Endothelial cell of umbilical vein (primary cell): ENCODE measurements at regions not wholly inside any gene's neighbourhood (a gene's known extent, or its start where the extent isn't known, plus 50 kb on each side); places are given as distances from the start of the nearest gene placed in this dataset.

Experiments used
- BruUV-seq: library from RNA; stranded (reverse); fragments of 400-500 nt; replicated peaks from 2 replicates; lab custom pipeline; 2021; lab: Mats Ljungman, UMichigan
- CTCF ChIA-PET: fragments of 300-600, 350-600 bp; sonication (Branson Sonifier 250); formaldehyde crosslinking; loops from one replicate; lab custom pipeline; 2021; ENCODE audit warnings: antibody characterized with exemption, inconsistent platforms; lab: Charles Lee
- POLR2A ChIA-PET: fragments of 300-600, 350-600 bp; sonication (Branson Sonifier 250); formaldehyde crosslinking; loops from one replicate; lab custom pipeline; 2021; ENCODE audit warnings: antibody characterized with exemption, inconsistent platforms; lab: Charles Lee
- DNase-seq: peaks from one replicate; pipeline ENCODE4 v3.0.0-alpha.2; 2011; ENCODE audit warnings: low read depth, low spot score
- FAIRE-seq: peaks from 2 replicates; lab custom pipeline; 2011; peaks lifted over from hg19 to GRCh38; lab: Jason Lieb, UNC
- H2AFZ ChIP-seq: 2 replicates; pipeline ENCODE4 v1.6.0; 2012; ENCODE audit warnings: low read depth, low read length, control low read depth, inconsistent platforms
- H3K27ac ChIP-seq: 2 replicates; pipeline ENCODE4 v1.5.1; 2011; ENCODE audit warnings: low read depth, mild to moderate bottlenecking, control low read depth, low read length, moderate library complexity; ENCODE audit not compliant: insufficient read depth
- H3K27me3 ChIP-seq, 2 experiments: 2 replicates each; pipeline versions ENCODE4 v1.6.0 to v1.6.1; 2011; ENCODE audit warnings: low read length in 2 of 2, mixed read lengths in 1 of 2; ENCODE audit not compliant: control insufficient read depth in 2 of 2, insufficient read depth in 2 of 2
- H3K36me3 ChIP-seq, 2 experiments: 2 replicates in 1 of 2; 3 replicates in 1 of 2; pipeline ENCODE4 v1.5.1; 2011; ENCODE audit warnings: low read length in 2 of 2, mild to moderate bottlenecking in 1 of 2, moderate library complexity in 1 of 2; ENCODE audit not compliant: control insufficient read depth in 2 of 2, insufficient read depth in 2 of 2; ENCODE audit errors: extremely low read depth in 1 of 2
- H3K4me1 ChIP-seq: 3 replicates; pipeline ENCODE4 v1.5.1; 2011; ENCODE audit warnings: mild to moderate bottlenecking, low read length; ENCODE audit not compliant: control insufficient read depth, insufficient read depth; ENCODE audit errors: extremely low read depth
- H3K4me2 ChIP-seq: 2 replicates; pipeline ENCODE4 v1.6.1; 2011; ENCODE audit warnings: low read length, control low read depth, mixed read lengths; ENCODE audit not compliant: insufficient read depth
- H3K4me3 ChIP-seq, 3 experiments: fragments of 200-600 bp in 1 of 3; sonication (generic), shearing (Covaris generic) in 1 of 3; replicated peaks in 1 of 3; 2 replicates each; pipeline ENCODE4 v1.5.1; 2011 to 2016; ENCODE audit warnings: control low read depth in 3 of 3, low read length in 3 of 3, mild to moderate bottlenecking in 2 of 3, inconsistent platforms in 1 of 3, low read depth in 1 of 3, moderate library complexity in 1 of 3; ENCODE audit not compliant: insufficient read depth in 1 of 3
- H3K79me2 ChIP-seq: 2 replicates; pipeline ENCODE4 v1.6.0; 2012; ENCODE audit warnings: low read length, inconsistent platforms; ENCODE audit not compliant: control insufficient read depth, insufficient read depth
- H3K9ac ChIP-seq: replicated peaks from 2 replicates; pipeline ENCODE3; 2011; ENCODE audit warnings: low read length, control low read depth; ENCODE audit not compliant: insufficient read depth; ENCODE audit errors: extremely low read depth
- H3K9me1 ChIP-seq: replicated peaks from 3 replicates; pipeline ENCODE4 v1.6.0; 2011; ENCODE audit warnings: mild to moderate bottlenecking, low read length; ENCODE audit not compliant: control insufficient read depth, insufficient read depth; ENCODE audit errors: extremely low read depth
- H3K9me3 ChIP-seq: replicated peaks from 2 replicates; pipeline ENCODE4 v1.5.1; 2012; ENCODE audit warnings: low read length, inconsistent platforms; ENCODE audit not compliant: control insufficient read depth, insufficient read depth
- H4K20me1 ChIP-seq: replicated peaks from 2 replicates; pipeline ENCODE3; 2011; ENCODE audit warnings: mild to moderate bottlenecking, low read length; ENCODE audit not compliant: control insufficient read depth, insufficient read depth; ENCODE audit errors: extremely low read depth
- EZH2 ChIP-seq: IDR thresholded peaks from 2 replicates; pipeline ENCODE4 v1.6.1; 2012; ENCODE audit warnings: borderline replicate concordance, low read depth, mild to moderate bottlenecking, moderate library complexity, low read length, inconsistent platforms; ENCODE audit not compliant: severe bottlenecking
- FOS ChIP-seq: IDR thresholded peaks from 2 replicates; pipeline ENCODE4 v1.6.1; 2011; ENCODE audit warnings: mild to moderate bottlenecking, low read length, moderate library complexity, borderline replicate concordance; ENCODE audit not compliant: insufficient read depth
- GATA2 ChIP-seq: IDR thresholded peaks from 2 replicates; pipeline ENCODE4 v1.7.0; 2011; ENCODE audit warnings: low read depth, mild to moderate bottlenecking, moderate library complexity, mixed read lengths, low read length; ENCODE audit not compliant: insufficient read length, insufficient read depth
- JUN ChIP-seq: IDR thresholded peaks from 2 replicates; pipeline ENCODE4 v1.6.1; 2011; ENCODE audit warnings: borderline replicate concordance, low read depth; ENCODE audit not compliant: insufficient read length, insufficient read depth
- MYC ChIP-seq: IDR thresholded peaks from one replicate; pipeline ENCODE4 v1.6.1; 2011; ENCODE audit warnings: mild to moderate bottlenecking, low read depth, low read length
- POLR2A ChIP-seq: IDR thresholded peaks from 2 replicates; pipeline ENCODE4 v1.6.1; 2012; ENCODE audit warnings: low read depth, mild to moderate bottlenecking, control low read depth, low read length
- POLR2AphosphoS5 ChIP-seq: IDR thresholded peaks from 2 replicates; pipeline ENCODE4 v1.6.1; 2012; ENCODE audit warnings: low read depth, mild to moderate bottlenecking, control low read depth, low read length, moderate library complexity; ENCODE audit not compliant: insufficient read depth
- dilution Hi-C: fragments of 300-500 bp; cut with MboI; formaldehyde crosslinking; loops from one replicate; pipeline ENCODE4 v1.15.0; 2019; ENCODE audit warnings: low sequenced_read_pairs; ENCODE audit not compliant: extremely low pct_ligation_motif_present
- intact Hi-C: fragments of 100-400 bp; cut with micrococcal nuclease; formaldehyde crosslinking; loops from one replicate; pipeline ENCODE4 v1.10.0; 2022
- TF ChIP-seq, protein P1 (sequence below), 2 donors: IDR thresholded peaks; 1 replicate in 1 of 2; 2 replicates in 1 of 2; pipeline ENCODE4 v1.5.1; 2011; ENCODE audit warnings: low read length in 2 of 2, mild to moderate bottlenecking in 2 of 2, moderate library complexity in 2 of 2, control low read depth in 1 of 2, inconsistent platforms in 1 of 2, low read depth in 1 of 2; ENCODE audit not compliant: insufficient read depth in 1 of 2; ENCODE audit errors: extremely low read depth in 1 of 2
- TF ChIP-seq, protein P2 (sequence below): IDR thresholded peaks from 2 replicates; pipeline ENCODE4 v1.6.1; 2011; ENCODE audit not compliant: insufficient read depth, insufficient read length

DNA sequence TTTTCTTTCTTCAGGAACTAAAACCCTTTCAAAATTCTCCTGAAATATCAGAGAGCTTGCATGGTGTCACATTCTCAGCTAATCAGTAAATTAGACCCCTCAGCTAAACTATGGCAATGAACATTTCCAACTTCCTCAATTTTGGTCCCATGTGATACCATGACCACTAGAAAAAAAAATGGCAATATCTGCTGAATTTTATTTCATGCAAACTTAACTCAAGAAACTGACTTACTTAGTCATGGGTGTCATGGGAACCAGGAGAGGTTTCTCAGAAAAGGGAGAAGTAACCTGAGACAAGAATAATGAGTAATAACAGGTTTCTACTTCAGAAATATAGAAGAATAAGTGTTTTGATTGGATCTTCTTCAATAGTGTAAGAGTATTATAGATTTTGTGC lies 784.6 kb upstream of the ALCAM start:
- no TSS peak for BruUV-seq

DNA sequence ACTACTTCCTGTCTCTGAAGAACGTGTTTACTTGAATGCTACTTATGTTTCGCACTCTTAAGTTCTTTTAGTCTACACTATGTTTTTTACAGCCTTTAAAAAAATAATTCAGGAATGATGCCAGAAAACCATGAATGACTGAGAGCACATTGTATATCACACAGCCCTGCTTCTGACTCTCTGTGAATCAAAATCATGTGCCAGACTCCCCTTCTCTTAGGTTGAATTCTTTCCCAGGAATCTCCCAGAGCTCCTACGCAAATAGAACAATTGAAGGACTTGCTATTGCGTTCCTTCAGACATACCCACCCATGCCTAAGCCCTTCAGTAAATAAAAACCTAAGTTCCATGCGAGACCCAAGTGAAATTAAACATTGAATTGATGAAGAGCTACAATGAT lies 782.0 kb upstream of the ALCAM start:
- H4K20me1 ChIP-seq, result no peaks in the 10 kb centered on the region
- H3K9me1 ChIP-seq, result no peaks in the 10 kb centered on the region
- dilution Hi-C loops, result no loop called here
- no peaks in the 10 kb centered on the region for H3K27me3 ChIP-seq
- H3K4me1 ChIP-seq, result no peaks in the 10 kb centered on the region
- H3K27ac ChIP-seq, result no peak overlapping the region
- no peaks in the 10 kb centered on the region for H3K36me3 ChIP-seq
- H3K9me3 ChIP-seq, result no peaks in the 10 kb centered on the region
- ChIA-PET POLR2A (no interaction called here), CTCF (interaction anchor here (0.5 to 1.0 kb wide), 2 partner anchors 20 to 936 kb away, joined by 3 to 4 read pairs; no protein-coding TSS in a partner anchor)
- no peak overlapping the region for H3K4me3 ChIP-seq
- BruUV-seq, result no TSS peak
- FAIRE-seq, result no peak
- no peaks in the 10 kb centered on the region for H3K79me2 ChIP-seq
- no peak overlapping the region for H3K4me2 ChIP-seq
- intact Hi-C loops, result no loop called here
- DNase-seq, result no peak
- TF ChIP-seq POLR2A, result no peak
- TF ChIP-seq MYC, result no peak
- no peak for TF ChIP-seq POLR2AphosphoS5
- no peak for TF ChIP-seq FOS
- TF ChIP-seq, protein P1, sequence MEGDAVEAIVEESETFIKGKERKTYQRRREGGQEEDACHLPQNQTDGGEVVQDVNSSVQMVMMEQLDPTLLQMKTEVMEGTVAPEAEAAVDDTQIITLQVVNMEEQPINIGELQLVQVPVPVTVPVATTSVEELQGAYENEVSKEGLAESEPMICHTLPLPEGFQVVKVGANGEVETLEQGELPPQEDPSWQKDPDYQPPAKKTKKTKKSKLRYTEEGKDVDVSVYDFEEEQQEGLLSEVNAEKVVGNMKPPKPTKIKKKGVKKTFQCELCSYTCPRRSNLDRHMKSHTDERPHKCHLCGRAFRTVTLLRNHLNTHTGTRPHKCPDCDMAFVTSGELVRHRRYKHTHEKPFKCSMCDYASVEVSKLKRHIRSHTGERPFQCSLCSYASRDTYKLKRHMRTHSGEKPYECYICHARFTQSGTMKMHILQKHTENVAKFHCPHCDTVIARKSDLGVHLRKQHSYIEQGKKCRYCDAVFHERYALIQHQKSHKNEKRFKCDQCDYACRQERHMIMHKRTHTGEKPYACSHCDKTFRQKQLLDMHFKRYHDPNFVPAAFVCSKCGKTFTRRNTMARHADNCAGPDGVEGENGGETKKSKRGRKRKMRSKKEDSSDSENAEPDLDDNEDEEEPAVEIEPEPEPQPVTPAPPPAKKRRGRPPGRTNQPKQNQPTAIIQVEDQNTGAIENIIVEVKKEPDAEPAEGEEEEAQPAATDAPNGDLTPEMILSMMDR (IDR thresholded peaks at IDR 0.05; ENCODE audit: extremely low read depth in 1 of 2, insufficient read depth in 1 of 2, low read depth in 1 of 2, low read length in 2 of 2), result no peak
- no peak for TF ChIP-seq JUN
- no peak for TF ChIP-seq EZH2
- TF ChIP-seq, protein P2, sequence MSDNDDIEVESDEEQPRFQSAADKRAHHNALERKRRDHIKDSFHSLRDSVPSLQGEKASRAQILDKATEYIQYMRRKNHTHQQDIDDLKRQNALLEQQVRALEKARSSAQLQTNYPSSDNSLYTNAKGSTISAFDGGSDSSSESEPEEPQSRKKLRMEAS, result no peak
- TF ChIP-seq GATA2, result no peak
- H2AFZ ChIP-seq, result no peak overlapping the region
- no peak overlapping the region for H3K9ac ChIP-seq

More for the DNA sequence above, 784.6 kb upstream of the ALCAM start:
- no peaks in the 10 kb centered on the region for H3K79me2 ChIP-seq
- no peaks in the 10 kb centered on the region for H3K27me3 ChIP-seq
- ChIA-PET POLR2A (no interaction called here), CTCF (interaction anchor here (1.5 kb wide), 1 partner anchor 11 kb away, joined by 8 read pairs; no protein-coding TSS in a partner anchor)
- H4K20me1 ChIP-seq, result no peaks in the 10 kb centered on the region
- H3K27ac ChIP-seq, result no peak overlapping the region
- no peaks in the 10 kb centered on the region for H3K4me1 ChIP-seq
- H3K9ac ChIP-seq, result no peak overlapping the region
- no peak overlapping the region for H2AFZ ChIP-seq
- H3K4me2 ChIP-seq, result no peak overlapping the region
- TF ChIP-seq MYC, result no peak
- TF ChIP-seq EZH2, result no peak
- TF ChIP-seq JUN, result no peak
- no peak for TF ChIP-seq POLR2AphosphoS5
- peaks cover 2% of the 10 kb centered on the region for H3K9me3 ChIP-seq
- H3K4me3 ChIP-seq, result no peak overlapping the region
- H3K36me3 ChIP-seq, result no peaks in the 10 kb centered on the region
- DNase-seq, result no peak
- dilution Hi-C loops (no loop called here), intact Hi-C loops (no loop called here)
- no peaks in the 10 kb centered on the region for H3K9me1 ChIP-seq
- FAIRE-seq, result no peak
